ENCODE measurements at regions not wholly inside any gene's neighbourhood (a gene's known extent, or its start where the extent isn't known, plus 50 kb on each side); places are given as distances from the start of the nearest gene placed in this dataset.

DNA sequence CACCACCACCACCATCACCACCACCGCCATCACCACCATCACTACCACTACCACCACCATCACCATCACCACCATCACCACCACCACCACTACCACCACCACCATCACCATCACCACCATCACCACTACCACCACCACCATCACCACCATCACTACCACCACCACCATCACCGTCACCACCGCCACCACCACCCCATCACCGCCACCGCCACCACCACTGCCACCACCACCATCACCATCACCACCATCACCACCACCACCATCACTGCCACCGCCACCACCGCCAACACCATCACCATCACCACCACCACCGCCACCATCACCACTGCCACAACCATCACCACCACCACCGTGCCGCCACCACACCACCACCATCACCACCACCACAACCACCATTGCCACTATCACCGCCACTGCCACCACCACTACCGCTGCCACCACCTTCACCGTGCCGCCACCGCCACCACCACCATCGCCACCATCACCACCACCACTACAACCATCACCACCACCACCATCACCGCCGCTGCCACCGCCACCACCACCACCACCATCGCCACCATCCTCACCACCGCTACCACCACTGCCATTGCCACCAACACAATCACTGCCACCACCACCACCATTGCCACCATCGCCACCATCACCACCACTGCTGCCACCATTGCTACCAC is 1511.3 kb upstream of the AGA start:
- Histone ChIP-seq H3K27ac (no peak overlapping the region), H3K4me3 (ENCODE audit: low read depth in 1 of 2, low read length in 1 of 2) (no peak overlapping the region), H3K36me3 (no peaks in the 10 kb centered on the region), H3K4me1 (ENCODE audit: control insufficient read depth in 1 of 2, insufficient read depth in 1 of 2, low read depth in 1 of 2, low read length in 1 of 2) (no peaks in the 10 kb centered on the region), H3K9me3 (peaks cover 11% of the 10 kb centered on the region), H3K27me3 (no peaks in the 10 kb centered on the region)
- TF ChIP-seq, protein P1, sequence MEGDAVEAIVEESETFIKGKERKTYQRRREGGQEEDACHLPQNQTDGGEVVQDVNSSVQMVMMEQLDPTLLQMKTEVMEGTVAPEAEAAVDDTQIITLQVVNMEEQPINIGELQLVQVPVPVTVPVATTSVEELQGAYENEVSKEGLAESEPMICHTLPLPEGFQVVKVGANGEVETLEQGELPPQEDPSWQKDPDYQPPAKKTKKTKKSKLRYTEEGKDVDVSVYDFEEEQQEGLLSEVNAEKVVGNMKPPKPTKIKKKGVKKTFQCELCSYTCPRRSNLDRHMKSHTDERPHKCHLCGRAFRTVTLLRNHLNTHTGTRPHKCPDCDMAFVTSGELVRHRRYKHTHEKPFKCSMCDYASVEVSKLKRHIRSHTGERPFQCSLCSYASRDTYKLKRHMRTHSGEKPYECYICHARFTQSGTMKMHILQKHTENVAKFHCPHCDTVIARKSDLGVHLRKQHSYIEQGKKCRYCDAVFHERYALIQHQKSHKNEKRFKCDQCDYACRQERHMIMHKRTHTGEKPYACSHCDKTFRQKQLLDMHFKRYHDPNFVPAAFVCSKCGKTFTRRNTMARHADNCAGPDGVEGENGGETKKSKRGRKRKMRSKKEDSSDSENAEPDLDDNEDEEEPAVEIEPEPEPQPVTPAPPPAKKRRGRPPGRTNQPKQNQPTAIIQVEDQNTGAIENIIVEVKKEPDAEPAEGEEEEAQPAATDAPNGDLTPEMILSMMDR (IDR thresholded peaks at IDR 0.05) = no peak

DNA sequence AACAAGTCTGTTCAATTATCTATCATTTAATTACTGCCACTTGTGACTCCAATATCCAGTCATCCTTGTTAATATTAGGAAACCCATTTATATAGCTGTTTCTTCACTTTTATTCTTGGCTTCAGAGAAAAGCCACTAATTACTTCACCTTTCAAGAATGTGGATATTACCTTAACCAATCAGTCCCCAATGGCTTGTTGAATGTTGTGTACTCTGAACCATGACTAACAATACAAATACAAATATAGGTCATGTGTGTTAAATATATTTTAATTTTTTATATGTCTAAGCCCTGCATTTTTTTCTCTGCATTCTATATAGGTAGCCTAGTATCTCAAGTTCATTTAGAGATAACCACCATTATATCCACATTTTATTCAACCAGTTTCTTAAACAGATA is 1513.4 kb upstream of the AGA start:
- Histone ChIP-seq H3K4me3 (ENCODE audit: low read depth in 1 of 2, low read length in 1 of 2) (no peak overlapping the region), H3K27me3 (no peaks in the 10 kb centered on the region), H3K27ac (no peak overlapping the region), H3K9me3 (peaks cover 11% of the 10 kb centered on the region), H3K4me1 (ENCODE audit: control insufficient read depth in 1 of 2, insufficient read depth in 1 of 2, low read depth in 1 of 2, low read length in 1 of 2) (no peaks in the 10 kb centered on the region), H3K36me3 (no peaks in the 10 kb centered on the region)
- TF ChIP-seq, protein P1 (IDR thresholded peaks at IDR 0.05) = no peak

DNA sequence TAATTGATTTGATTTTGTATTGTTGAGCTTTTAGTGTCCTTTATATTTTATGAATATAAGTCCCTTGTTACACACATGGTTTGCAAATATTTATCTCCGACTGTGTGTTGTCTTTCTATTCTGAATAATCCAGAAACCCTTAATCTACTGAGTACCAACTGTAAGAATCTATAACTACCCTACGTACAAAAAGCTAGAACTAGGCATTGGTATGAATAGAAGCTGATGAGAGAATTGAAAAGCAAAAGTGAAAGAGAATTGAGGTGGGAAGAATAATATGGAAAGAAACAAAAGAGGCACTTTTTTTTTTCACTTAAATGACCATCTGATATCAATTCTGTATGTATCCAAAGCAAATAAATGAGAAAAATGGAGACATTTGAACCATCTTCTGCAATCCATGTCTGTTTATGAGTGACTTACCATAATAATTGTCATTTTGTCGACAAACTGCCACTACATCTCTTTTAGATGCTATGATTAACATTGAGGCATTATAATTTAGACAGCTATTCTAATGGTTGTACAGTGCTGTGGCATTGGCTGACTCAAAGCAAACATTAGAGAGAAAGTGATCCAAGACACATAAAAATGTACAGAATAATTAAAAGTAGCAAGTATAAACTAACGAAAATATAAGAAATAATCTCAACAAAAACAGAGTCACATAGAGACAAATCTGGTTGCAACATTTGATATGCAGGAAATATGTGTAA is 1516.6 kb upstream of the AGA start:
- Histone ChIP-seq H3K36me3 (no peaks in the 10 kb centered on the region), H3K27ac (no peak overlapping the region), H3K4me1 (ENCODE audit: control insufficient read depth in 1 of 2, insufficient read depth in 1 of 2, low read depth in 1 of 2, low read length in 1 of 2) (no peaks in the 10 kb centered on the region), H3K4me3 (ENCODE audit: low read depth in 1 of 2, low read length in 1 of 2) (no peak overlapping the region), H3K27me3 (no peaks in the 10 kb centered on the region), H3K9me3 (peaks cover 9% of the 10 kb centered on the region)
- TF ChIP-seq, protein P1 (IDR thresholded peaks at IDR 0.05) = no peak

DNA sequence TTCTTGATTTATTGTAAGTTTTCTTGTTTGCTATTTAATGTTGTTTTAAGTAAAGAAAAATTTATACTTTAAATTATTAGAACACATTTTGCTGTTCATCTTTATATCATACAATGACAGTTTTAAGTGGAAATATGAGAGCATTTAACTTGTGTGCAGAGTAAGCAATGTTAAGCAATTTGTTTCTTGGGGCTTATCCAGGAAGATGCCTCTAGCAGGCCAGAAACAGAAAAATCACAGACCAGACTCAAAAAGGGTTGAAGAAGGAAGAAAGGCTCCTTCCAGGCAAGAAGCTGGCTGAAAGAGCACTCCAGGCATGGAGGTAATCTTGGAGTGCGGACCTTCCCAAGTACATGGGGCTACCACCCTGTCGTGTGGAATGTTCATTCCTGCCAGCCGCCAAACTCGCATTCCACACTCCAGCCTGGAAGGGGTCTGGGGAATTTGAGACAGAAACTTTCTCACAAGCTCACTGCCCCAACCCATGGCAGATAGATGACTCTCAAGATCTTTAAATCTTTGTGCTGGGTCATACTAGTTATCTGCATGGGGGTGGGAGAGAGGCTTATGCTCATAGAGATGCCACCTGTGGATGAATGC is 1521.3 kb upstream of the AGA start:
- no peaks in the 10 kb centered on the region for H3K27me3 ChIP-seq
- no peaks in the 10 kb centered on the region for H3K36me3 ChIP-seq
- H3K4me3 ChIP-seq (ENCODE audit: low read depth in 1 of 2, low read length in 1 of 2) = no peak overlapping the region
- H3K4me1 ChIP-seq (ENCODE audit: control insufficient read depth in 1 of 2, insufficient read depth in 1 of 2, low read depth in 1 of 2, low read length in 1 of 2) = no peaks in the 10 kb centered on the region
- TF ChIP-seq, protein P1 (IDR thresholded peaks at IDR 0.05) = no peak
- no peak overlapping the region for H3K27ac ChIP-seq
- no peaks in the 10 kb centered on the region for H3K9me3 ChIP-seq

DNA sequence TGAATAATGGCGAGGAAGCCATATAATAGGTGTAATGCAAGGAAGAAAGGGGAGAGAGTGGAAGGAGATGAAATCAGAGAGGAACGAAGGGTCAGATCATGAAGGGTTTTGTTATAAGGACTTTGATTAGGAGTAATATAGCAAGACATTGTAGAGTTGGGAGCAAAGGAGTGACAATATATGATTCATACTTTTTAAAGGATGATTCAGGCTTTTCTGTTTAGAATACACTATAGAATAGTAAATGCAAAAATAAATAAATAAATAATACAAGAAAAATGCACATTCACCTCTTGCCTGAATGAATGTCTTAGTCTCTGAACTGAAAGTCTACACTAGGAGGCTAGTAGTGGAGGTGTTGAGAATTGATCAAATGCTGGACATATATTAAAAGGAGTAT is 1524.4 kb upstream of the AGA start:
- TF ChIP-seq, protein P1 (IDR thresholded peaks at IDR 0.05) = no peak
- H3K27ac ChIP-seq = no peak overlapping the region
- H3K9me3 ChIP-seq = no peaks in the 10 kb centered on the region
- H3K27me3 ChIP-seq = no peaks in the 10 kb centered on the region
- H3K4me1 ChIP-seq (ENCODE audit: control insufficient read depth in 1 of 2, insufficient read depth in 1 of 2, low read depth in 1 of 2, low read length in 1 of 2) = no peaks in the 10 kb centered on the region
- H3K36me3 ChIP-seq = no peaks in the 10 kb centered on the region
- no peak overlapping the region for H3K4me3 ChIP-seq (ENCODE audit: low read depth in 1 of 2, low read length in 1 of 2)
